ENCODE measurements at regions not wholly inside any gene's neighbourhood (a gene's known extent, or its start where the extent isn't known, plus 50 kb on each side); places are given as distances from the start of the nearest gene placed in this dataset.
"Not testable (repeated sequence)": the region's sequence is repeated elsewhere in the genome, so short reads cannot be mapped to it uniquely, and the experiment has no call there.

- TF ChIP-seq CTCF (IDR thresholded peaks at IDR 0.05; ENCODE audit: low read depth, low read length, missing control alignments), result no peak
- H3K4me3 ChIP-seq (ENCODE audit: low read depth, low read length), result no peak overlapping the region
- no peak for DNase-seq (ENCODE audit: low read depth)
Measured at GRCh38 chr1:29932626-29933025, 696.3 kb downstream of the PTPRU start.

GRCh38 chr1:29931477-29932175, 695.3 kb downstream of the PTPRU start:
- no peak for DNase-seq (ENCODE audit: low read depth)
- H3K4me3 ChIP-seq (ENCODE audit: low read depth, low read length), result no peak overlapping the region
- TF ChIP-seq CTCF (IDR thresholded peaks at IDR 0.05; ENCODE audit: low read depth, low read length, missing control alignments), result no peak

GRCh38 chr1:29925058-29925457, 688.7 kb downstream of the PTPRU start:
- no peak for TF ChIP-seq CTCF (IDR thresholded peaks at IDR 0.05; ENCODE audit: low read depth, low read length, missing control alignments)
- H3K4me3 ChIP-seq (ENCODE audit: low read depth, low read length), result no peak overlapping the region
- DNase-seq (ENCODE audit: low read depth), result no peak

GRCh38 chr1:29924017-29924431, 687.7 kb downstream of the PTPRU start:
- TF ChIP-seq CTCF (IDR thresholded peaks at IDR 0.05; ENCODE audit: low read depth, low read length, missing control alignments), result no peak
- DNase-seq (ENCODE audit: low read depth), result no peak
- no peak overlapping the region for H3K4me3 ChIP-seq (ENCODE audit: low read depth, low read length)

- DNase-seq (ENCODE audit: low read depth), result no peak
- H3K4me3 ChIP-seq (ENCODE audit: low read depth, low read length), result no peak overlapping the region
- TF ChIP-seq CTCF (IDR thresholded peaks at IDR 0.05; ENCODE audit: low read depth, low read length, missing control alignments), result no peak
Measured at GRCh38 chr1:29921741-29922140, 685.4 kb downstream of the PTPRU start.

- no peak for TF ChIP-seq CTCF (IDR thresholded peaks at IDR 0.05; ENCODE audit: low read depth, low read length, missing control alignments)
Measured at GRCh38 chr1:29920784-29921183, 684.5 kb downstream of the PTPRU start.

GRCh38 chr1:29920316-29920715, 684.0 kb downstream of the PTPRU start:
- no peak for TF ChIP-seq CTCF (IDR thresholded peaks at IDR 0.05; ENCODE audit: low read depth, low read length, missing control alignments)
- no peak overlapping the region for H3K4me3 ChIP-seq (ENCODE audit: low read depth, low read length)
- no peak for DNase-seq (ENCODE audit: low read depth)

More at GRCh38 chr1:29920784-29921183, 684.5 kb downstream of the PTPRU start:
- no peak overlapping the region for H3K4me3 ChIP-seq (ENCODE audit: low read depth, low read length)
- DNase-seq (ENCODE audit: low read depth), result no peak

- not testable (repeated sequence) for H3K4me3 ChIP-seq (ENCODE audit: low read depth, low read length); DNase-seq (ENCODE audit: low read depth)
Measured at GRCh38 chr1:29919041-29919440, 682.7 kb downstream of the PTPRU start.
